ENCODE measurements at regions not wholly inside any gene's neighbourhood (a gene's known extent, or its start where the extent isn't known, plus 50 kb on each side); places are given as distances from the start of the nearest gene placed in this dataset.

DNA sequence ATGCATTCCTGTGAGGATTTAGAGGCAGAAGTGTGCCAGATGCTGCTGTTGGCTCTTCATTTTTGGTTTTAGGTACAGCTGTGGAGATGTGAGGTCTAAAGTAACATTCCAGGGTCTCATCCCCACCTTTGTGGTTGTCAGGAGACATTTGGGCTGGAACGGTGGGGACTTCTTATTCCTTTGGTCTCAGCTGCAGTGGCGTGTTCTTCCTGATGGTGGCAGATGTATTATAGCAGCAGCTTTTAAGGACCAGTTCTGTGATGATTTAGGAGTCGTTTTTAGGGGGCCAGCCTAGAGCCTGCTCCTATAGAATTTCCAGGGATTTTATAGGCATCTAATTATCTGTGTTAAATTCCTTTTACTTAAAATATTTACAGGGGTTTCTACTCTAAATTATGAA lies 221.0 kb upstream of the EOMES start:
- TF ChIP-seq POLR2A (IDR thresholded peaks at IDR 0.05) = no peak
- TF ChIP-seq, protein P1, sequence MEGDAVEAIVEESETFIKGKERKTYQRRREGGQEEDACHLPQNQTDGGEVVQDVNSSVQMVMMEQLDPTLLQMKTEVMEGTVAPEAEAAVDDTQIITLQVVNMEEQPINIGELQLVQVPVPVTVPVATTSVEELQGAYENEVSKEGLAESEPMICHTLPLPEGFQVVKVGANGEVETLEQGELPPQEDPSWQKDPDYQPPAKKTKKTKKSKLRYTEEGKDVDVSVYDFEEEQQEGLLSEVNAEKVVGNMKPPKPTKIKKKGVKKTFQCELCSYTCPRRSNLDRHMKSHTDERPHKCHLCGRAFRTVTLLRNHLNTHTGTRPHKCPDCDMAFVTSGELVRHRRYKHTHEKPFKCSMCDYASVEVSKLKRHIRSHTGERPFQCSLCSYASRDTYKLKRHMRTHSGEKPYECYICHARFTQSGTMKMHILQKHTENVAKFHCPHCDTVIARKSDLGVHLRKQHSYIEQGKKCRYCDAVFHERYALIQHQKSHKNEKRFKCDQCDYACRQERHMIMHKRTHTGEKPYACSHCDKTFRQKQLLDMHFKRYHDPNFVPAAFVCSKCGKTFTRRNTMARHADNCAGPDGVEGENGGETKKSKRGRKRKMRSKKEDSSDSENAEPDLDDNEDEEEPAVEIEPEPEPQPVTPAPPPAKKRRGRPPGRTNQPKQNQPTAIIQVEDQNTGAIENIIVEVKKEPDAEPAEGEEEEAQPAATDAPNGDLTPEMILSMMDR (IDR thresholded peaks at IDR 0.05) = no peak
- TF ChIP-seq EP300 (IDR thresholded peaks at IDR 0.05) = no peak
- no peak for TF ChIP-seq POLR2AphosphoS5 (IDR thresholded peaks at IDR 0.05)
